MV-4-11 (cell line): ENCODE measurements at regions not wholly inside any gene's neighbourhood (a gene's known extent, or its start where the extent isn't known, plus 50 kb on each side); places are given as distances from the start of the nearest gene placed in this dataset.
"Not testable (repeated sequence)": the region's sequence is repeated elsewhere in the genome, so short reads cannot be mapped to it uniquely, and the experiment has no call there.

Experiments used
- DNase-seq: peaks from one replicate; lab custom pipeline; 2025; lab: John Stamatoyannopoulos, UW

- peak; percentile 85 for DNase-seq
Observed at GRCh38 chr1:145191272-145191675, 50.7 kb downstream of the PPIAL4D start.

GRCh38 chr1:145189543-145190030 is 52.4 kb downstream of the PPIAL4D start:
- not testable (repeated sequence) for DNase-seq

- not testable (repeated sequence) for DNase-seq
Observed at GRCh38 chr1:145188869-145189542, 53.0 kb downstream of the PPIAL4D start.

- DNase-seq = not testable (repeated sequence)
Observed at GRCh38 chr1:145182606-145183413, 59.2 kb downstream of the PPIAL4D start.

GRCh38 chr1:145176285-145176925 is 65.6 kb downstream of the PPIAL4D start:
- not testable (repeated sequence) for DNase-seq

- DNase-seq = not testable (repeated sequence)
Observed at GRCh38 chr1:145174377-145174776, 67.6 kb downstream of the PPIAL4D start.

GRCh38 chr1:145168220-145168848 is 72.6 kb downstream of the FAM72D start:
- DNase-seq = not testable (repeated sequence)

DNA sequence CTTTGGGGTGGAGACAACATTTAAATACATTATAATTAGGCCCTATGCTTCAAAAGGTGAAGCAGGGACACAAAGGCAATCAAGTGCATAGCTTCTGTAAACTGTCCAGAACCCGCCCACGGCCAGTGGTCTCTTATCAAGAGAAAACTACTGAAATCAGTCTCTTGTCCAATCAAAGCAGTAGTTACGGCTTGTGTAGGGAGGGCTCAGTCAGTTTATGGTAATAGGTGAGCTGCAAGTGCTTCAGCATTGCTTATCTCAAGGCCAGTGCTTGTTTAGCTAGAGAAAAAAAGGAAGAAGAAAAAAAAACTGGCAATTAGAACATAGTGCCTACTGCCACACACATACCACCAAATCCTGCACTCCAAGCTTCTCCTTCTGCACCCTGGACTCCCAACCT is 68.6 kb downstream of the FAM72D start:
- DNase-seq = not testable (repeated sequence)
